Brain microvascular endothelial cell (primary cell): ENCODE measurements at regions not wholly inside any gene's neighbourhood (a gene's known extent, or its start where the extent isn't known, plus 50 kb on each side); places are given as distances from the start of the nearest gene placed in this dataset.

ENCODE experiments used
- DNase-seq: peaks from one replicate; pipeline ENCODE4 v3.0.0-alpha.2; 2020
- H3K27ac ChIP-seq: fragments of 250-450 bp; sonication (Bioruptor Pico); 2 replicates; pipeline ENCODE4 v1.5.1; 2020; ENCODE audit warnings: mild to moderate bottlenecking, moderate library complexity
- H3K27me3 ChIP-seq: fragments of 250-450 bp; sonication (Bioruptor Pico); replicated peaks from 2 replicates; pipeline ENCODE4 v1.5.1; 2020; ENCODE audit warnings: mild to moderate bottlenecking
- H3K36me3 ChIP-seq: fragments of 250-450 bp; sonication (Bioruptor Pico); replicated peaks from 2 replicates; pipeline ENCODE4 v1.5.1; 2020; ENCODE audit warnings: mild to moderate bottlenecking
- H3K4me3 ChIP-seq: 2 replicates; pipeline ENCODE4 v1.5.1; 2011; ENCODE audit warnings: low read depth, mild to moderate bottlenecking, control low read depth, low read length, moderate library complexity
- in situ Hi-C: cut with HindIII; loops from 2 replicates; pipeline ENCODE4 v1.10.0; 2017; ENCODE audit warnings: low sequenced_read_pairs, low pct_ligation_motif_present
- TF ChIP-seq, protein P1 (sequence below): IDR thresholded peaks from 2 replicates; pipeline ENCODE4 v1.5.1; 2011; ENCODE audit warnings: low read depth, mild to moderate bottlenecking, moderate library complexity, low read length, control low read depth, inconsistent platforms; ENCODE audit errors: missing control alignments

DNA sequence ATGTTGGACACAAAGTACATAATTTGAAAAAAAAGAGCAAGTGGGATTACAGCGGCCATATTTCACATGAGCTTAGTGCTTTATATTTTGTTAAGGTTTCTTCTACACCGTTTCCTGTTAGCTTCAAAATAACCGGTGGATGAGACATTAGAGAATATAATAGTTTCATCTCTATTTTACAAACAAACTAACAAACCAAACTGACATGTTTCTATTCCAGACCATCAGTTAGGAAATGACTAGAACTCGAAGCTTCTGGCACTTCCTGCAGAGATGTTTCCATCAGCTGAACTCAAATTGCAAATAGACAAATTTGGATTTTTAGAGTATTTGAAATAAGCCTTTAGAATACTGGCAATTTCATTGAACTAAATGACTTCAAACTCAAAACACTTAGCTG is 86.5 kb downstream of the MTRR start:
- Histone ChIP-seq H3K27ac (no peak overlapping the region), H3K27me3 (no peaks in the 10 kb centered on the region), H3K4me3 (no peak overlapping the region), H3K36me3 (no peaks in the 10 kb centered on the region)
- in situ Hi-C loops = no loop called here
- TF ChIP-seq, protein P1, sequence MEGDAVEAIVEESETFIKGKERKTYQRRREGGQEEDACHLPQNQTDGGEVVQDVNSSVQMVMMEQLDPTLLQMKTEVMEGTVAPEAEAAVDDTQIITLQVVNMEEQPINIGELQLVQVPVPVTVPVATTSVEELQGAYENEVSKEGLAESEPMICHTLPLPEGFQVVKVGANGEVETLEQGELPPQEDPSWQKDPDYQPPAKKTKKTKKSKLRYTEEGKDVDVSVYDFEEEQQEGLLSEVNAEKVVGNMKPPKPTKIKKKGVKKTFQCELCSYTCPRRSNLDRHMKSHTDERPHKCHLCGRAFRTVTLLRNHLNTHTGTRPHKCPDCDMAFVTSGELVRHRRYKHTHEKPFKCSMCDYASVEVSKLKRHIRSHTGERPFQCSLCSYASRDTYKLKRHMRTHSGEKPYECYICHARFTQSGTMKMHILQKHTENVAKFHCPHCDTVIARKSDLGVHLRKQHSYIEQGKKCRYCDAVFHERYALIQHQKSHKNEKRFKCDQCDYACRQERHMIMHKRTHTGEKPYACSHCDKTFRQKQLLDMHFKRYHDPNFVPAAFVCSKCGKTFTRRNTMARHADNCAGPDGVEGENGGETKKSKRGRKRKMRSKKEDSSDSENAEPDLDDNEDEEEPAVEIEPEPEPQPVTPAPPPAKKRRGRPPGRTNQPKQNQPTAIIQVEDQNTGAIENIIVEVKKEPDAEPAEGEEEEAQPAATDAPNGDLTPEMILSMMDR = no peak
- DNase-seq = no peak

DNA sequence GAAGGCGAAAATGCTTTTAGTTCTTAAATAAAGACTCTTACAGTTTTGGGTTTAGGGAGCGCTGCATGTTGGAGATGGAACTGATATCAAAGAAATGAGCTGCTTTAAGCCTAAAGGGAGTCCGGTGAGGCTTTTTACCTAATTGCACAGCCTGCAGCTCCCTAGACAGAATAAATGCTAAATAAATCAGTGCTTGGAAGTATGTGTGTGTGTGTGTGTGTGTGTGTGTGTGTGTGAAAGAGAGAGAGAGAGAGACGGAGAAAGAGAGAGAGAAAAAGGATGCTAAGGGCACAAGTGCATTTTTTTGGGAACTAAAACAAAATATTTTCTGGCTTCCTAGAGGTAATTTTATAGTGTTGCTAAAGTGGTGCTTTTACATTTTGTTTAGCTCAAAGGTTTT is 88.4 kb downstream of the MTRR start:
- in situ Hi-C loops = no loop called here
- no peak for DNase-seq
- H3K27me3 ChIP-seq = no peaks in the 10 kb centered on the region
- no peaks in the 10 kb centered on the region for H3K36me3 ChIP-seq
- no peak overlapping the region for H3K27ac ChIP-seq
- TF ChIP-seq, protein P1 = no peak
- H3K4me3 ChIP-seq = no peak overlapping the region

DNA sequence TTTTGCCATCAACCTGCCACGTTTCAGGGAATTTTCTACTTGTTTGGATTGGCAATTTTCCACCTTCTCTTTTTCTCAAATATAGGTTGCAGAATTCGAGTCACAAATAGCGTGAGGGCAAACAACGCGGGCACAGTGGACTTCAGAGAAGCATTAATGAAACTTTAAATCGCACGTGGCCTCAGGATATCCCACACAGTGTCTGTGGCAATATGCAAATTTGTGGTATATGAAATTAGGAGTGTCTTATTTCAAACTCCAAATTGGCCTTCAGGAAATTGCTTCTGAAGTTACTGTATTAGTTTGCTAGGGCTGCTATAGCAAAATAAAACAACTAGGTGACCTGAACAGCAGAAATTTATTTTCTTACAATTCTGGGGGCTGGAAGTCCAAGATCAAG is 91.2 kb downstream of the MTRR start:
- DNase-seq = no peak
- H3K4me3 ChIP-seq = no peak overlapping the region
- TF ChIP-seq, protein P1 = no peak
- H3K27ac ChIP-seq = no peak overlapping the region
- no peaks in the 10 kb centered on the region for H3K36me3 ChIP-seq
- in situ Hi-C loops = no loop called here
- no peaks in the 10 kb centered on the region for H3K27me3 ChIP-seq

DNA sequence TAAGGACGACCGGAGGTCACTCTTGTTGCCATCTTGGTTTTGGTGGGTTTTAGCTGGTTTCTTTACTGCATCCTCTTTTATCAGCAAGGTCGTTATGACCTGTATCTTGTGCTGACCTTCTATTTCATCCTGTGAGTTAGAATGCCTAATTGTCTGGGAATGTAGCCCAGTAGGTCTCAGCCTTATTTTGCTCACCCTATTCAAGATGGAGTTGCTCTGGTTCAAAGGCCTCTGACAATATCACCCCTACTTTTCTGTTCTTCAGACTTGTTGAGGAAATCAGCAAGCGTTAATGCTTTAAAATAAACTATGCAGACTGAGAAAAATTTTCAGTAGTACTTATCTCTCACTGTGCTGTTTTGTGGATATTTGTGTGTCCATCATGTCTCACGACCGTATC is 92.6 kb downstream of the MTRR start:
- DNase-seq = no peak

DNA sequence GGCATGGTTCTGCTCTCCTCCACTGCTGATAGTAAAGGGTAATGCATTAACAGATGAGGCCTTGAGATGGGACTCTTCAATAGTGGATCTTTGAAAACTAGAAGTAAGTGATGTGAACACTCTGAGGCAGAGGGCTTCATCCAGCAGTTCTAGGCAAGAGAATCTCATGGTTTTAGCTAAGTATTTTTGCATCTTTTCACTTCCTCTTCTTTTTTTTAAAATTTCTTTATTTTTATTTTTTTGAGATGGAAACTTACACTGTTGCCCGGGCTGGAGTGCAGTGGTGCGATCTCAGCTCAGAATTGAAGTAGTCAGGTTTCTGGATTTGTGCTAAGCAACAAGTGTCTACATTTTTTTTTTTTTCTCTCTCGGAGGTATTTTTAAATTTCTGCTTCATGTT is 101.9 kb downstream of the MTRR start:
- Histone ChIP-seq H3K27ac (no peak overlapping the region), H3K27me3 (no peaks in the 10 kb centered on the region), H3K4me3 (no peak overlapping the region), H3K36me3 (no peaks in the 10 kb centered on the region)
- no peak for DNase-seq
- in situ Hi-C loops = no loop called here
- TF ChIP-seq, protein P1 = no peak

More for the DNA sequence above, 92.6 kb downstream of the MTRR start:
- Histone ChIP-seq H3K36me3 (no peaks in the 10 kb centered on the region), H3K27ac (no peak overlapping the region), H3K4me3 (no peak overlapping the region), H3K27me3 (no peaks in the 10 kb centered on the region)
- in situ Hi-C loops = no loop called here
- TF ChIP-seq, protein P1 = no peak

DNA sequence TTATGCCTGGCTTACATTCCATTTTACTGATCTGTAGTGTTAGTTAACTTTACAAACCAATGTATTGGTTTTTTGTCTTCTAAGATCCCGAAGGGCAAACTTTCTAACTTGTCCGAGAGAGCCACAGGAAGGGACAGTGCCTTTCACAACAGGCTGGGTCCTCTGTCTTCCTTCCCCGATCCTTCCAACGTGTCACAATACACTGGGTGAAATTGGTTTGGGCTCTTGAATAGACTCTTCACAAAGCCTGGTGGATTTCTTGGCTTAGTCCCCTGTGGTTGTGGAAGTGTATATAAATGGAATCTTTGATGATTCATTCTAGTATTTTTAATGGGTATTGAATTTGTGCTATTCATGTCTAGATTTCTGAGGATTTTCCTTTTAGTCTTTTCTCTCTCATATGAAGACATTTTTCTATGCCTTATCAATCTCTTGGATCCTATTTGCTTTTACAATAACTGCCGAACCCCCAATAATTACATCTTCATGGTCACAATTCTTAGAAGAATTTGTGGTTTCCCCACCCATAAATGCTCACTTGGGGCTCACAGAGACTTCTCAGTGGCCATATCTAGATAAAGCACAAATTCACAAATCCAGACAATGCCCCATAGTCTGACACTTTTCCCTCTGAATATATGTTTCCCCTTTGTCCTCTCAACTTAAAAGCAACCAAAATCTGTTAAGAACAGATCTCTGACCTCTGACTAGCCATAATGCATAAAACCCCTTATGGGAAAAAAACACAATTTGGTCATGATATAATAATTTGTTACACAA is 107.7 kb downstream of the MTRR start:
- Histone ChIP-seq H3K36me3 (no peaks in the 10 kb centered on the region), H3K27ac (no peak overlapping the region), H3K27me3 (no peaks in the 10 kb centered on the region), H3K4me3 (no peak overlapping the region)
- in situ Hi-C loops = no loop called here
- TF ChIP-seq, protein P1 = no peak
- no peak for DNase-seq
